ENCODE measurements at regions not wholly inside any gene's neighbourhood (a gene's known extent, or its start where the extent isn't known, plus 50 kb on each side); places are given as distances from the start of the nearest gene placed in this dataset.

DNA sequence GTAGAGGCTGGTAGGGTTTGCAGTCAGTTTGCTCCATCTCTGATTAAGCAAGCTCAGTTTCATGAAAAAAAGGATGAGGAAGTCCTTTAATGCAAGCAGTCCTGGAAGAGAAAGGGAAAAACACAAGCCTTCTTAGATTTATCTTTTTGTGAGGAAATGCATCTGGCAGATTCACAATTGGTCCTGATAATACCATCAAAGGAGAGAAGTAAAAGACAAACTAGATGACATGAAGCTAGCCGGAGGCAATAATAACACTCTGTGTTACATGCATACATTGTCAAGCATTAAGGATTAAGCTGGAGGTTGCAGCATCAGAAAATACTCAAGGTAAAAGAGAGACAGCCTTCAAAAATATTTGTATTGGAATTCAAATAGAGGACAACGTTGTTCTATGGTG, 356.0 kb upstream of the TEX13C start, which contains the start of gene TENM1:
- TF ChIP-seq, protein P1, sequence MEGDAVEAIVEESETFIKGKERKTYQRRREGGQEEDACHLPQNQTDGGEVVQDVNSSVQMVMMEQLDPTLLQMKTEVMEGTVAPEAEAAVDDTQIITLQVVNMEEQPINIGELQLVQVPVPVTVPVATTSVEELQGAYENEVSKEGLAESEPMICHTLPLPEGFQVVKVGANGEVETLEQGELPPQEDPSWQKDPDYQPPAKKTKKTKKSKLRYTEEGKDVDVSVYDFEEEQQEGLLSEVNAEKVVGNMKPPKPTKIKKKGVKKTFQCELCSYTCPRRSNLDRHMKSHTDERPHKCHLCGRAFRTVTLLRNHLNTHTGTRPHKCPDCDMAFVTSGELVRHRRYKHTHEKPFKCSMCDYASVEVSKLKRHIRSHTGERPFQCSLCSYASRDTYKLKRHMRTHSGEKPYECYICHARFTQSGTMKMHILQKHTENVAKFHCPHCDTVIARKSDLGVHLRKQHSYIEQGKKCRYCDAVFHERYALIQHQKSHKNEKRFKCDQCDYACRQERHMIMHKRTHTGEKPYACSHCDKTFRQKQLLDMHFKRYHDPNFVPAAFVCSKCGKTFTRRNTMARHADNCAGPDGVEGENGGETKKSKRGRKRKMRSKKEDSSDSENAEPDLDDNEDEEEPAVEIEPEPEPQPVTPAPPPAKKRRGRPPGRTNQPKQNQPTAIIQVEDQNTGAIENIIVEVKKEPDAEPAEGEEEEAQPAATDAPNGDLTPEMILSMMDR (IDR thresholded peaks at IDR 0.05): no peak
- TF ChIP-seq EZH2 (IDR thresholded peaks at IDR 0.05; ENCODE audit: borderline replicate concordance, insufficient read depth, low read depth, low read length, poor library complexity, severe bottlenecking): no peak
